ENCODE measurements at regions not wholly inside any gene's neighbourhood (a gene's known extent, or its start where the extent isn't known, plus 50 kb on each side); places are given as distances from the start of the nearest gene placed in this dataset.

DNA sequence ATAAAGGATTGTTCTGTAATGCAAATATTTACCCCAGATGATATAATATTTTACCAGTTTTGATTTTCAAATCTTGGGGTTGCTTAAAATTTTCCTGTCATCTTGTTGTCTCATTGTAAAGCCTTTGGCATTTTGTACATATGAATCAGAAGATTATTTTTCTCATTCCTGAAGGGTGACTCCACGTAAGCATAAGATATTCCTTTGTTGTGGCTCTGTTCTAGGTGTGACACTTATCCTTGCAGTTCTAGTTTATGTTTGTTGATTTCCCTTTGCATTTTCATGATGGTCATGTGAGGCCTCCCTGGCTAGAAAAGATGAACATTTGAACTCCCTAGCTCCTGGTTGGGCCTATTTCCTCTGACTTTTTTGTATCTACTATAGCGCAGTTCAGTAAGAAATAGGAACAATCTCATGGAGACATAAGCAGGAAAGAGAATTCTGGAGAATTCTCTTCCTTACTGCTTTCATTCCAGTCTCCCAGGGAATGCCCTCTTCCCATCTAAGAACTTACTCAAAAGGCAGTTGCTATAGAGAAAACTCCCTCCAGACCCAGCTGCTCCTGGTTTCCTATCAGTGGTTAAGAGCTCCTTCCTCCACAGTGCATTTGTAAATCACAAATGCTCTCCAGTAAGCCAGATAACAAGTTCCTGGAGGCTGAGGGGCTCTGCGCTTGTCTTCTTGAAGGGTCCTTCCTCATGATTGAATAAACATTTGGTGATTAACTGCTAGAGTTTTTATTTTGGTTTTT, 124.7 kb downstream of the WNT5A start:
- no peak for DNase-seq
- H3K27me3 ChIP-seq, result no peaks in the 10 kb centered on the region
- no peak overlapping the region for H3K4me3 ChIP-seq
- no peak overlapping the region for H3K27ac ChIP-seq
- no peak for TF ChIP-seq POLR2A (IDR thresholded peaks at IDR 0.05)
- TF ChIP-seq, protein P1, sequence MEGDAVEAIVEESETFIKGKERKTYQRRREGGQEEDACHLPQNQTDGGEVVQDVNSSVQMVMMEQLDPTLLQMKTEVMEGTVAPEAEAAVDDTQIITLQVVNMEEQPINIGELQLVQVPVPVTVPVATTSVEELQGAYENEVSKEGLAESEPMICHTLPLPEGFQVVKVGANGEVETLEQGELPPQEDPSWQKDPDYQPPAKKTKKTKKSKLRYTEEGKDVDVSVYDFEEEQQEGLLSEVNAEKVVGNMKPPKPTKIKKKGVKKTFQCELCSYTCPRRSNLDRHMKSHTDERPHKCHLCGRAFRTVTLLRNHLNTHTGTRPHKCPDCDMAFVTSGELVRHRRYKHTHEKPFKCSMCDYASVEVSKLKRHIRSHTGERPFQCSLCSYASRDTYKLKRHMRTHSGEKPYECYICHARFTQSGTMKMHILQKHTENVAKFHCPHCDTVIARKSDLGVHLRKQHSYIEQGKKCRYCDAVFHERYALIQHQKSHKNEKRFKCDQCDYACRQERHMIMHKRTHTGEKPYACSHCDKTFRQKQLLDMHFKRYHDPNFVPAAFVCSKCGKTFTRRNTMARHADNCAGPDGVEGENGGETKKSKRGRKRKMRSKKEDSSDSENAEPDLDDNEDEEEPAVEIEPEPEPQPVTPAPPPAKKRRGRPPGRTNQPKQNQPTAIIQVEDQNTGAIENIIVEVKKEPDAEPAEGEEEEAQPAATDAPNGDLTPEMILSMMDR (IDR thresholded peaks at IDR 0.05), result no peak
- H3K4me1 ChIP-seq, result no peaks in the 10 kb centered on the region
- H3K36me3 ChIP-seq, result no peaks in the 10 kb centered on the region
- H3K9me3 ChIP-seq, result no peaks in the 10 kb centered on the region

DNA sequence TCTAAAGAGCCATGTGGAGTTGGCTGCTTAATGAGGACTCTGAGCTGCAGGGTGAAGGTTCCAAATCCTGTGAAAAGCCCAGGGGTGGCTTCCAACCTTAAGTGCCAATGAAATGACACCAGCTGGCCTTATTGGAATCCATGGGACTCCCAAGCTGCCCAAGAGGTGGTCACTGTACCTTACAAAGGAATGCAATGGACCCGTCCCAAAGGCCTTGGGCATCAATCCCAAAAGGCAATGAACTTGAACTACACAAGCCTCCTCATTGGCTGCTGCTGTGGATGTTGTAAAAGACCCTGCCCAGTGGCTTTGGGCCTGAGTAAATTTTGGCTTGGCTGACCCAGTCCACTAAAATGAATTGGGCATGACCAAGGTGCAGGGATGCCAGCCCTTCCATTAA, 129.3 kb downstream of the WNT5A start:
- H3K27ac ChIP-seq, result no peak overlapping the region
- H3K9me3 ChIP-seq, result no peaks in the 10 kb centered on the region
- no peak overlapping the region for H3K4me3 ChIP-seq
- no peaks in the 10 kb centered on the region for H3K36me3 ChIP-seq
- no peak for DNase-seq
- TF ChIP-seq, protein P1 (IDR thresholded peaks at IDR 0.05), result no peak
- no peak for TF ChIP-seq POLR2A (IDR thresholded peaks at IDR 0.05)
- H3K4me1 ChIP-seq, result no peaks in the 10 kb centered on the region
- H3K27me3 ChIP-seq, result no peaks in the 10 kb centered on the region

DNA sequence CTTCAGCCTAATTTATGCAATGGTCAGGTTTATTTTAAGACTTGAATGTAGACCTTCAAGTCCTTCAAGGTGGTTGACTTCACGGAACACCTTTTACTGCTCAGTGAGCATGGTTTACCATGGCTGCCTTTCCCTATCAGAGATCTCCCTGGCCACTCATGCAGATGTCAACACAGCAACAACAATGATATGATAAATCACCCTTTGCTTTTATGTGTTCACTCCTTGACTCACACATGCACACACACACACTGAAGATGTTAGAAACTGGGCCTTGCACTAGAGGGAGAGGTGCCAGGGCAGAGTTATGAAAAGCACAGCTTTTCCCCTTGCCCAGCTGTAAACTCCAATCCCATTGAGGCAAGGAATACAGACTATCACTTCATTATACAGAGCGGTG, 134.4 kb downstream of the WNT5A start:
- H3K27me3 ChIP-seq, result no peaks in the 10 kb centered on the region
- H3K27ac ChIP-seq, result no peak overlapping the region
- no peak for DNase-seq
- no peaks in the 10 kb centered on the region for H3K36me3 ChIP-seq
- TF ChIP-seq POLR2A (IDR thresholded peaks at IDR 0.05), result no peak
- TF ChIP-seq, protein P1 (IDR thresholded peaks at IDR 0.05), result no peak
- H3K9me3 ChIP-seq, result no peaks in the 10 kb centered on the region
- H3K4me3 ChIP-seq, result no peak overlapping the region
- H3K4me1 ChIP-seq, result no peaks in the 10 kb centered on the region

DNA sequence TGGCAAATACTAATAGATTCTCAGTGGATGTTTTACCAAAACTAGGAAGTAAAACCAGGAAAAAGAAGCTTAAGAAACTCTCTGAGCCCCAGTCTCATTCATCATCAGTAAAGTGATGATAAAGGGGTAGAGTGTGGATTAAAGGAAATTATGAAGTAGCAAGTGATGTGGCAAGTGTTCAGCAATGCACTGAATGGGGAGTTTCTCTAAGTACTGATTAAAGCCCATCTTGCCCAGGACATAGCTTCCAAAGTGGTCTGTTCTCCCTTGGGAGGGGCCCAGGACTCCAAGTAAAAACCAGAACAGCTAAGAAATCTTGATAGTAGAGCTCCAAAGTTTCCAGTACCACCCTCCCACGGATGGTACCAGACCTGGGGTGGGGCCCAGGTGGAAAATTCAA, 137.3 kb downstream of the WNT5A start:
- Histone ChIP-seq H3K4me1 (no peaks in the 10 kb centered on the region), H3K36me3 (no peaks in the 10 kb centered on the region), H3K9me3 (no peaks in the 10 kb centered on the region), H3K4me3 (no peak overlapping the region), H3K27ac (no peak overlapping the region), H3K27me3 (no peaks in the 10 kb centered on the region)
- TF ChIP-seq, protein P1 (IDR thresholded peaks at IDR 0.05), result no peak
- TF ChIP-seq POLR2A (IDR thresholded peaks at IDR 0.05), result no peak
- DNase-seq, result no peak

DNA sequence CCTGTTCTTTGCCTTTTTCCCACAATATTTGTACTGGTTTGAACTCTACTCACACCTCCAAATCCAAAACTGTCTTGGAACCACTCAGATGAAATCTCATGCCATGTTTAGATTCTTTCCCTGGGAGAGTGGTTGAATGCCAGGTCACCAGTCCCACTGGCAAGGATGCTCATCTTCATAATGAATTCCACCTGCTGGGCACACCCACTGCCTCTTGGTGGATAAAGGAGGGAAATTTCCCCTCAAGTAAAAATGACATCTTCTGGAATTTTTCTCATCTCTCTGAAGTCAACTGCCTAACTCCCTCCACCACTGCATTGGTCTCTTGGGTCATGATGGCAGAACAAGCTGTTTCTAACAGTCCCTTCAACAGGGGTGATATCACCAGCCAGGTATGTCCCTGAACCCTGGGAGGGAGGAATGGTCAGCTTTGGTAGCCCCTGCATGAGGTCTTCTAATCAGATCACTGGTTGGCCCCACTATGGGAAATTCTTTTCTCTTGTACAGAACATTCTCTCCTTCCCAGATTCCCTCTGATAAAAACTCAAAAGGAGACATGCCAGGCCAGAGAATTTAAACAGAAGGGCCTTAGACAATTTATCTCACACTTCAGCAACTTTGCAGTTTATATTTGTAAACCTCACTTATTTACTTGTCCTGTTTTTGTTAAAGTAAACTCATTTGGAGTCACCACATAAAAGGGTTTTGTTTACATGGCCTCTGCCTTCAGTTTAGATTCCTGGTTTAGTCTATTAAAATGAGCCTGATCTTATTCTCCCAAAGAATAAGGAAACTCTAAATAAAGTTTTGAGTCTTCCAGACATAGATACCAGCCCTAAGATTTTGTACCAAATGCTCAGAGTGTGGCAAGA, 143.4 kb downstream of the WNT5A start:
- DNase-seq, result no peak
- H3K27me3 ChIP-seq, result no peaks in the 10 kb centered on the region
- H3K27ac ChIP-seq, result peak overlapping the region in 1 of 4 donors; percentile 18
- no peak overlapping the region for H3K4me3 ChIP-seq
- no peak for TF ChIP-seq POLR2A (IDR thresholded peaks at IDR 0.05)
- TF ChIP-seq, protein P1 (IDR thresholded peaks at IDR 0.05), result no peak
- no peaks in the 10 kb centered on the region for H3K4me1 ChIP-seq
- H3K9me3 ChIP-seq, result no peaks in the 10 kb centered on the region
- no peaks in the 10 kb centered on the region for H3K36me3 ChIP-seq
